Retinal pigment epithelial cell (primary cell): ENCODE measurements at regions not wholly inside any gene's neighbourhood (a gene's known extent, or its start where the extent isn't known, plus 50 kb on each side); places are given as distances from the start of the nearest gene placed in this dataset.

Source experiments
- DNase-seq: peaks from one replicate; pipeline ENCODE4 v3.0.0-alpha.2; 2010; ENCODE audit warnings: low read depth
- H3K4me3 ChIP-seq: 2 replicates; pipeline ENCODE4 v1.5.1; 2011; ENCODE audit warnings: mild to moderate bottlenecking, low read length, control low read depth, moderate library complexity
- CTCF ChIP-seq: conservative IDR thresholded peaks from 2 replicates; pipeline ENCODE4 v1.5.1; 2011; ENCODE audit warnings: low read depth, low read length, control low read depth, inconsistent platforms

GRCh38 chr6:56739836-56740815 lies 97.4 kb upstream of the DST start:
- no peak overlapping the region for H3K4me3 ChIP-seq
- no peak for DNase-seq
- no peak for TF ChIP-seq CTCF

DNA sequence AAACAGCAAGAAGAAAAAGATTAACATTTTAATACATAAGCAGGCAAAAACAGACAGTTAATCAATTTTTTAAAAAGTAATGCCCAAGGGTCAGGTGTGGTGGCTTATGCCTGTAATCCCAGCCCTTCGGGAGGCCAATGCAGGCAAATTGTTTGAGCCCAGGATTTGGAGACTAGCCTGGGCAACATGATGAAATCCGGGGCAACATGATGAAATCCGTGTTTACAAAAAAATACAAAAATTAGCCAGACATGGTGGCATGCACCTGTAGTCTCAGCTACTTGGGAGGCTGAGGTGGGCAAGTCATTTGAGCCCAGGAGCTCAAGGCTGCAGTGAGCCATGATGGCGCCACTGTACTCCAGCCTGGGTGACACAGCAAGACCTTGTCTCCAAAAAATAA lies 94.1 kb upstream of the DST start:
- H3K4me3 ChIP-seq: no peak overlapping the region
- TF ChIP-seq CTCF: no peak
- no peak for DNase-seq

GRCh38 chr6:56734335-56734734 lies 91.6 kb upstream of the DST start:
- no peak overlapping the region for H3K4me3 ChIP-seq
- no peak for TF ChIP-seq CTCF
- DNase-seq: no peak

DNA sequence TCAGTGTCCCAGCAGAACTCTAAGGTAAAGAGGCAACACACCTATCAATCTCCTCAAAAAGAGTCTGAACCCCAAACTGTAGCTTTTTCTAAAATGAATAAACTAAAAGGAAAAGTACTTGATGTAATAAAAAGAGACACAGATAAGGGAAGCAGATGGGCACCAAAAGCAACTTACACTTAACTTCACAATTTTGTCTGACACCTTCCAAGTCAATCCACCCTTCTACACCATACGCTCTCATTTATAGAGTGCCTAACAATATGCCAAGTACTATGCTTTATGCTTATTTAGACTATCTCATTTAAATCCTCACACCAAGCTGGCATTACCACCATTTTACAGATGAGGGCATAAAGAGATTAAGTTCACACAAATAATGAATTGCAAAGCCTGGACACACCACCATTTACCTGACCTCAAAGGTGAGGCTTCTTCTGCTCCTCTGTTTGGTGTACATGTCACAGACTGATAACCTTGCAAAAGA lies 90.6 kb upstream of the DST start:
- no peak overlapping the region for H3K4me3 ChIP-seq
- no peak for TF ChIP-seq CTCF
- DNase-seq: no peak

DNA sequence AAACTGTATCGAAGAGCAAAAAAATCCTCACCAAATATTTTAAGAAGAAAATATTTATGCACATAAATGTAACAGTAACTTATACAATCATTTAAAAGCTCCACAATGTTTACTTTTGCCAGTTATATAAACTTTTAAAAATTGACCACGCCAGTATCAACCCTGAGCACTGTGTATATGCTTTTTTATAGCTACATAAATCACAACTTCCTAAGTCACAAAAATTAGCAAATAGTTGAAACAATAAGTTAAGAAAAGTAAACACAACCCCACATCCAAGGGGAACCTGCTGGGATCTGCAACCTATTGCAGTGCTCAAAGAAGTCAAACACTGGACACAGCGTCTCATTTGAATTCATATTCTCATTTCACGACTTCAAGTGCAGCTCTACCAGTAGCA lies 89.8 kb upstream of the DST start:
- DNase-seq: no peak
- H3K4me3 ChIP-seq: no peak overlapping the region
- no peak for TF ChIP-seq CTCF

- H3K4me3 ChIP-seq: no peak overlapping the region
- TF ChIP-seq CTCF: no peak
- no peak for DNase-seq
Observed at GRCh38 chr6:56730663-56731529, 88.2 kb upstream of the DST start.
